Tibial nerve (tissue), 4 donors: ENCODE measurements at regions not wholly inside any gene's neighbourhood (a gene's known extent, or its start where the extent isn't known, plus 50 kb on each side); places are given as distances from the start of the nearest gene placed in this dataset.
"Not testable (repeated sequence)": the region's sequence is repeated elsewhere in the genome, so short reads cannot be mapped to it uniquely, and the experiment has no call there.

Source experiments
- DNase-seq, 2 donors: peaks; one replicate each; pipeline ENCODE4 v3.0.0-alpha.2; 2019; ENCODE audit warnings: low spot score in 2 of 2
- H3K27ac ChIP-seq, 4 donors: fragments of 200-600 bp; sonication (generic) in 3 of 4; one replicate each; pipeline ENCODE4 v1.5.1; 2017 to 2019; ENCODE audit warnings: mild to moderate bottlenecking in 1 of 4
- H3K27me3 ChIP-seq, 2 donors: fragments of 200-600 bp; sonication (generic) in 1 of 2; one replicate each; pipeline versions ENCODE4 v1.5.1 to v1.6.0; 2017 to 2019
- H3K36me3 ChIP-seq, 3 donors: fragments of 200-600 bp; sonication (generic); one replicate each; pipeline ENCODE4 v1.5.1; 2018 to 2019
- H3K4me1 ChIP-seq, 4 donors: fragments of 200-600 bp; sonication (generic) in 3 of 4; one replicate each; pipeline ENCODE4 v1.5.1; 2017 to 2019
- H3K4me3 ChIP-seq, 4 donors: fragments of 200-600 bp; sonication (generic) in 3 of 4; one replicate each; pipeline ENCODE4 v1.5.1; 2017 to 2019; ENCODE audit warnings: mild to moderate bottlenecking in 1 of 4, moderate library complexity in 1 of 4
- H3K9me3 ChIP-seq, 4 donors: fragments of 200-600 bp; sonication (generic) in 3 of 4; one replicate each; pipeline ENCODE4 v1.5.1; 2017 to 2019
- CTCF ChIP-seq, 5 experiments: fragments of 200-600 bp in 3 of 5; fragments of 450-650 bp in 2 of 5; sonication (generic) in 3 of 5; IDR thresholded peaks; one replicate each; pipeline ENCODE4 v1.5.1; 2016 to 2019; ENCODE audit warnings: antibody characterized with exemption in 5 of 5, mild to moderate bottlenecking in 3 of 5, moderate library complexity in 2 of 5
- EP300 ChIP-seq, 2 donors: sonication (generic); formaldehyde crosslinking; IDR thresholded peaks; one replicate each; pipeline ENCODE4 v1.6.1; 2017; ENCODE audit warnings: antibody characterized with exemption in 2 of 2, mild to moderate bottlenecking in 1 of 2
- POLR2A ChIP-seq, 2 donors: fragments of 450-650 bp; IDR thresholded peaks; one replicate each; pipeline ENCODE4 v1.6.1; 2017; ENCODE audit warnings: antibody characterized with exemption in 2 of 2, mild to moderate bottlenecking in 2 of 2, moderate library complexity in 2 of 2
- WGBS, 2 donors: methylation state at CpG; one replicate each; pipeline ENCODE4 v1.1.5; 2018; 5-methylcytosine and 5-hydroxymethylcytosine counted together

- TF ChIP-seq EP300 (IDR thresholded peaks at IDR 0.05): no peak
- no peak for TF ChIP-seq CTCF (IDR thresholded peaks at IDR 0.05)
- no peak for TF ChIP-seq POLR2A (IDR thresholded peaks at IDR 0.05)
- Histone ChIP-seq H3K4me1 (no peaks in the 10 kb centered on the region), H3K9me3 (no peaks in the 10 kb centered on the region), H3K27me3 (no peaks in the 10 kb centered on the region), H3K27ac (no peak overlapping the region), H3K36me3 (no peaks in the 10 kb centered on the region), H3K4me3 (no peak overlapping the region)
- 73 to 75% methylated on average over 3 of the region's 3 CpGs for WGBS, 2 donors
- no peak for DNase-seq
Observed at GRCh38 chr1:188719735-188720134, 1757.9 kb downstream of the BRINP3 start.

- no peaks in the 10 kb centered on the region for H3K27me3 ChIP-seq
- H3K36me3 ChIP-seq: no peaks in the 10 kb centered on the region
- no peak overlapping the region for H3K4me3 ChIP-seq
- TF ChIP-seq POLR2A (IDR thresholded peaks at IDR 0.05) (no peak), CTCF (IDR thresholded peaks at IDR 0.05) (no peak), EP300 (IDR thresholded peaks at IDR 0.05) (no peak)
- 71 to 72% methylated on average over 2 of the region's 2 CpGs for WGBS, 2 donors
- no peaks in the 10 kb centered on the region for H3K4me1 ChIP-seq
- no peak for DNase-seq
- no peaks in the 10 kb centered on the region for H3K9me3 ChIP-seq
- H3K27ac ChIP-seq: no peak overlapping the region
Observed at GRCh38 chr1:188723332-188724020, 1754.2 kb downstream of the BRINP3 start.

- no peak overlapping the region for H3K4me3 ChIP-seq
- H3K36me3 ChIP-seq: no peaks in the 10 kb centered on the region
- H3K9me3 ChIP-seq: peaks cover 0 to 7% (median 0%) of the 10 kb centered on the region in 4 donors
- DNase-seq: no peak
- H3K27me3 ChIP-seq: no peaks in the 10 kb centered on the region
- TF ChIP-seq CTCF (IDR thresholded peaks at IDR 0.05) (no peak), POLR2A (IDR thresholded peaks at IDR 0.05) (no peak), EP300 (IDR thresholded peaks at IDR 0.05) (no peak)
- no peak overlapping the region for H3K27ac ChIP-seq
- no peaks in the 10 kb centered on the region for H3K4me1 ChIP-seq
Observed at GRCh38 chr1:188729039-188729438, 1748.6 kb downstream of the BRINP3 start.

- Histone ChIP-seq H3K27me3 (no peaks in the 10 kb centered on the region), H3K4me3 (no peak overlapping the region), H3K9me3 (peaks cover 0 to 7% (median 0%) of the 10 kb centered on the region in 4 donors), H3K27ac (no peak overlapping the region), H3K36me3 (no peaks in the 10 kb centered on the region), H3K4me1 (no peaks in the 10 kb centered on the region)
- TF ChIP-seq CTCF (IDR thresholded peaks at IDR 0.05): no peak
- TF ChIP-seq EP300 (IDR thresholded peaks at IDR 0.05): no peak
- no peak for TF ChIP-seq POLR2A (IDR thresholded peaks at IDR 0.05)
- no peak for DNase-seq
- 85 to 91% methylated on average over 4 of the region's 4 CpGs for WGBS, 2 donors
Observed at GRCh38 chr1:188735567-188735966, 1742.1 kb downstream of the BRINP3 start.

GRCh38 chr1:188749275-188749674 lies 1728.4 kb downstream of the BRINP3 start:
- H3K27me3 ChIP-seq: not testable (repeated sequence)

GRCh38 chr1:188752027-188752426 lies 1725.6 kb downstream of the BRINP3 start:
- 71 to 82% methylated on average over 3 of the region's 3 CpGs for WGBS, 2 donors
- not testable (repeated sequence) for H3K9me3 ChIP-seq

More at GRCh38 chr1:188749275-188749674, 1728.4 kb downstream of the BRINP3 start:
- H3K9me3 ChIP-seq, H3K4me1 ChIP-seq, H3K27ac ChIP-seq, H3K36me3 ChIP-seq, DNase-seq, H3K4me3 ChIP-seq: not testable (repeated sequence)
- 53 to 63% methylated on average over 3 of the region's 3 CpGs for WGBS, 2 donors

GRCh38 chr1:188757747-188758146 lies 1719.9 kb downstream of the BRINP3 start:
- not testable (repeated sequence) for H3K4me3 ChIP-seq, H3K9me3 ChIP-seq, H3K36me3 ChIP-seq, H3K27me3 ChIP-seq, DNase-seq, H3K4me1 ChIP-seq, H3K27ac ChIP-seq
- WGBS, 2 donors: 93 to 94% methylated on average over 23 to 24 of the region's 24 CpGs

More at GRCh38 chr1:188752027-188752426, 1725.6 kb downstream of the BRINP3 start:
- not testable (repeated sequence) for H3K27me3 ChIP-seq, H3K27ac ChIP-seq, H3K4me1 ChIP-seq, H3K36me3 ChIP-seq, H3K4me3 ChIP-seq, DNase-seq
